Upper lobe of right lung (tissue), 1 donor: ENCODE measurements at regions not wholly inside any gene's neighbourhood (a gene's known extent, or its start where the extent isn't known, plus 50 kb on each side); places are given as distances from the start of the nearest gene placed in this dataset.

Experiments used
- ATAC-seq: fragments of 200-7000 bp; cut with Tn5 transposase; one replicate; pipeline ENCODE4 v1.9.1; 2020; ENCODE audit warnings: mild to moderate bottlenecking, moderate library complexity
- DNase-seq: peaks from one replicate; pipeline ENCODE4 v3.0.0-alpha.2; 2020
- H3K27ac ChIP-seq: fragments of 200-600 bp; one replicate; pipeline ENCODE4 v1.8.0; 2022
- H3K27me3 ChIP-seq: fragments of 200-600 bp; one replicate; pipeline ENCODE4 v1.8.0; 2022; ENCODE audit warnings: mild to moderate bottlenecking
- H3K36me3 ChIP-seq: fragments of 200-600 bp; one replicate; pipeline ENCODE4 v1.8.0; 2022
- H3K4me1 ChIP-seq: fragments of 200-600 bp; one replicate; pipeline ENCODE4 v1.8.0; 2022
- H3K4me3 ChIP-seq: fragments of 200-600 bp; one replicate; pipeline ENCODE4 v1.8.0; 2022; ENCODE audit warnings: mild to moderate bottlenecking
- H3K9me3 ChIP-seq: fragments of 200-600 bp; one replicate; pipeline ENCODE4 v1.8.0; 2022
- intact Hi-C: fragments of 100-400 bp; cut with DNase I; formaldehyde crosslinking; loops from one replicate; pipeline ENCODE4 v1.11.0; 2022
- TF ChIP-seq, protein P1 (sequence below): fragments of 200-600 bp; IDR thresholded peaks from one replicate; pipeline ENCODE4 v1.8.0; 2022; ENCODE audit warnings: antibody characterized with exemption
- donor health status: DM: no; HTN: yes; CAD: no; lungs with severe emphysema.

DNA sequence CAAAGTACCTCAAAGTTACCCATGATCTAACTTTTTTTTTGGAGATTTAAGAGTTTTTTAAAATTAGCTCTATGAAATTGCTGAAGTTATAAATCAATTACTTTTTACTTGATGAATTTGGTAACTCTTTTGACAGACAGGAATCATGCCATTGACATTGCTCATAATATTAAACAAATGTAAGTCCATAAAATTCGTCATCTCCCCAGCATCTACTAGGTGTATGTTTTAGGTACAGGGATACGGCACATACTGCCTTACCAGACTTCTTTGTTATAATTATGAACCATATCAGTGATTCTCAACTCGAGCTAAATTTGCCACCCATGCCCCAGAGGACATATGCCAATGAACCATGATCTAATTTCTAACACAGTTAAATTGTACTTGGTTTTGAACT is 247.5 kb upstream of the TGFBR2 start:
- Histone ChIP-seq H3K36me3 (no peaks in the 10 kb centered on the region), H3K4me3 (no peak overlapping the region), H3K27ac (no peak overlapping the region), H3K27me3 (no peaks in the 10 kb centered on the region), H3K9me3 (no peaks in the 10 kb centered on the region), H3K4me1 (peaks cover 16% of the 10 kb centered on the region)
- TF ChIP-seq, protein P1, sequence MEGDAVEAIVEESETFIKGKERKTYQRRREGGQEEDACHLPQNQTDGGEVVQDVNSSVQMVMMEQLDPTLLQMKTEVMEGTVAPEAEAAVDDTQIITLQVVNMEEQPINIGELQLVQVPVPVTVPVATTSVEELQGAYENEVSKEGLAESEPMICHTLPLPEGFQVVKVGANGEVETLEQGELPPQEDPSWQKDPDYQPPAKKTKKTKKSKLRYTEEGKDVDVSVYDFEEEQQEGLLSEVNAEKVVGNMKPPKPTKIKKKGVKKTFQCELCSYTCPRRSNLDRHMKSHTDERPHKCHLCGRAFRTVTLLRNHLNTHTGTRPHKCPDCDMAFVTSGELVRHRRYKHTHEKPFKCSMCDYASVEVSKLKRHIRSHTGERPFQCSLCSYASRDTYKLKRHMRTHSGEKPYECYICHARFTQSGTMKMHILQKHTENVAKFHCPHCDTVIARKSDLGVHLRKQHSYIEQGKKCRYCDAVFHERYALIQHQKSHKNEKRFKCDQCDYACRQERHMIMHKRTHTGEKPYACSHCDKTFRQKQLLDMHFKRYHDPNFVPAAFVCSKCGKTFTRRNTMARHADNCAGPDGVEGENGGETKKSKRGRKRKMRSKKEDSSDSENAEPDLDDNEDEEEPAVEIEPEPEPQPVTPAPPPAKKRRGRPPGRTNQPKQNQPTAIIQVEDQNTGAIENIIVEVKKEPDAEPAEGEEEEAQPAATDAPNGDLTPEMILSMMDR: no peak
- ATAC-seq: no peak
- no peak for DNase-seq
- intact Hi-C loops: no loop called here

DNA sequence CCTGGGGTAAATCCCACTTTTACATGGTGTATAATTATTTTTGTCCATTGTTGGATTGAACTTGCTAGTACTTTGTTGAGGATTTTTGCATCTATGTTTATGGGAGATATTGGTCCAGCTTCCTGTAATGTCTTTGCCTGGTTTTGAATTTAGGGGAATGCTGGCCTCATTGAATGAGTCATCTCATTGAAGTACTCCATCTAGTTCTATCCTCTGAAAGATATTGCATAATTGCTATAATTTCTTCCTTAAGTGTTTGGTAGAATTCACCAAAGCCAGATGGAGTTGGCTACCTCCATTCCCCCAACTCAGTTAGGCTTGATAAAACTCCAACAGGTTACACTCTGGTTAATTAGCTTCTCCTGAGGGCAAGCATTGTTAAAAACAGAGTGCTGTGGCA is 237.4 kb upstream of the TGFBR2 start:
- Histone ChIP-seq H3K27me3 (no peaks in the 10 kb centered on the region), H3K36me3 (no peaks in the 10 kb centered on the region), H3K9me3 (no peaks in the 10 kb centered on the region), H3K27ac (no peak overlapping the region), H3K4me1 (peaks cover 9% of the 10 kb centered on the region), H3K4me3 (no peak overlapping the region)
- DNase-seq: no peak
- peak; percentile 51 for ATAC-seq
- TF ChIP-seq, protein P1: no peak
- intact Hi-C loops: no loop called here

DNA sequence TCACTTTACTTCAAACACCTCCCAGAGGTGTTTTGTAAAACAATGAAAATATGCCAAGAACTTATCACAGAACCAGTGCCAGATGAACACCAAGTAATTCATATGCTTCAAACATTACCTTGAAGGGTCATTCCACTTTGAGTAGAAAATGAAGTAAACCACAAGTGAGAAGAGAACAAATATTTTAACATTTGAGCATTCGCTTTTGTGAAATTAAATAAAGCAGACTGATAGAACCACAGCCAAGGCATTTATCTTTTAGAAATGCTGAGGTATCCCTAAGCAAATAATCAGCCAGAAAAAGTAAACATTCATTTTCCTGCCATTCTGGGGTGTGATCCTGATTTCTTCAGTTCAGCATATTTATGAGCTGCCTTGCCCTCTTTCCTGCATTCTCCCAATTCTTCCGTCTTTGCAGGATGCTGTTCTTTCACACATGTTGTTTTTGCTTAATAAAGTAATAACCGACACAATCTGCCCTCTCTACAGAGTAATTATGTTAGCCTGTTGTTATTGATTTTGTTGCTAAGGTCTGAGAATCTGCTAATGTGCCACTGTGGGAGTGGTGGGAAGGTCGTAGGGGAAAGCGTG is 235.6 kb upstream of the TGFBR2 start:
- ATAC-seq (peak; percentile 79), DNase-seq (no peak)
- H3K27ac ChIP-seq: peak overlapping the region; percentile 28
- intact Hi-C loops: no loop called here
- H3K36me3 ChIP-seq: no peaks in the 10 kb centered on the region
- no peak overlapping the region for H3K4me3 ChIP-seq
- no peaks in the 10 kb centered on the region for H3K27me3 ChIP-seq
- TF ChIP-seq, protein P1: no peak
- peaks cover 9% of the 10 kb centered on the region for H3K4me1 ChIP-seq
- no peaks in the 10 kb centered on the region for H3K9me3 ChIP-seq

DNA sequence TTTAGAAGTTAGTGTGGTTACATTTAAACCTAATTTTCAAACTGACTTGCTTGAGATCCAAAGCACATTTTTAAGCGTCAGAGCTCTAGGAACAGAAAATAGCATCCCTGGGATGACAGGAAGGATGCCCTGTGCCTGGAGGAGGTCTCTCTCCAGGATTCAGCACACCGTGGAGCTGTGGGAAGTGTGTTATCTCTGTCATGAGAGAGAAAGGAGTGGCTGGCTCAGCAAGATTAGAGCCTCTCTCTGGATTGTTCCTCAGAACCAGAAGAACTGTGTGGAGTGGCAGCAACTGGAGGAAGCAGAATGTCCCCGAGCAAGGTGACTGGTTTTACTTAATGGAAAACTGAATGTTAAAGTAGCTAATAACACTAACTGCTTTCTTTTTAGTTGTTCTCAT is 233.6 kb upstream of the TGFBR2 start:
- no peak overlapping the region for H3K4me3 ChIP-seq
- ATAC-seq: no peak
- H3K4me1 ChIP-seq: peaks cover 9% of the 10 kb centered on the region
- TF ChIP-seq, protein P1: no peak
- intact Hi-C loops: no loop called here
- no peak for DNase-seq
- H3K9me3 ChIP-seq: no peaks in the 10 kb centered on the region
- no peak overlapping the region for H3K27ac ChIP-seq
- no peaks in the 10 kb centered on the region for H3K27me3 ChIP-seq
- H3K36me3 ChIP-seq: no peaks in the 10 kb centered on the region

DNA sequence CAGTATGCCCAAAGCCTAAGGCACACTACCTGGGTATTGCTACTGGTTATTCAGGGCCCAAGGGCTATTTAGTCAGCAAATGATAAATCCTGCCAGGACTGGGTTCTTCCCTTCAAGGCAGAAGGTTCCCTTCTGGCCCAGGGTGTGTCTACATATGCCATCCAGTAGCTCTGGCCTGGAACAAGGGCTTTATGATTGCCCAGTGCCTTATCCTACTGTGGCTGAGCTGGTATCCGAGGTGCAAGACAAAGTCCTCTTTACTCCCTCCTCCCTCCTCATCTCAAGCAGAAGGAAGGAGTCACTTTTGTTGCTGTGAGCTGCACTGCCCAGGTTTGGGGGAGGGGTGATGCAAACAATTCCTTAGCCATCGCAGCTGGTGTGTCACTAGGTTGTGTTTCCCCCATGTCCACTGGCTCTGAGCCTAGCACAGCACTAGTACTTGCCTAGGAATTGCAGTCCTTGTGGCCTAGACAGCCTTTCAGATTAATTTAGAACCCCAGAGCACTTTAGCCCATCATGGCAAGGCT is 221.8 kb upstream of the TGFBR2 start:
- DNase-seq (no peak), ATAC-seq (no peak)
- H3K9me3 ChIP-seq: no peaks in the 10 kb centered on the region
- H3K27ac ChIP-seq: no peak overlapping the region
- no peaks in the 10 kb centered on the region for H3K36me3 ChIP-seq
- intact Hi-C loops: no loop called here
- H3K4me1 ChIP-seq: no peaks in the 10 kb centered on the region
- H3K27me3 ChIP-seq: no peaks in the 10 kb centered on the region
- TF ChIP-seq, protein P1: no peak
- no peak overlapping the region for H3K4me3 ChIP-seq

DNA sequence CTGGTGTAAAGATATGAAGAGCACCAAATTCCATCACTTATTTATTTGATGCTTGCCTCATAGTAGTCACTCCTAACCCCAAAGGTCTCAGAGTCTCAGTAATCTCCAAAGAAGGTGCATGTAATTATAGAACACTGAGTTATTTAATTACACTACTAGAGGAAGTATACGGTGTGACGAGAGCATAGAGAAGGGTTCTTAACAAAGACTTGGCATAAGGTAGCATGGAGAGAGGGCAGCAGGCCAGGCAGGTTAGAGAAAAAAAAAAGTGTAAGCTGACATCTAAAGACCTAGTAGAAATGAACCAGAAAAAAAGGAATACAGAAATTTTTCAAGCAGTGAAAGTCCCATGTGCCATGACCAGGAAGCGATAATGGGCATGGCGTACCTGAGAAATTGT is 213.3 kb upstream of the TGFBR2 start:
- no peak overlapping the region for H3K4me3 ChIP-seq
- H3K27ac ChIP-seq: no peak overlapping the region
- no peaks in the 10 kb centered on the region for H3K27me3 ChIP-seq
- H3K36me3 ChIP-seq: no peaks in the 10 kb centered on the region
- intact Hi-C loops: no loop called here
- H3K4me1 ChIP-seq: no peaks in the 10 kb centered on the region
- no peak for DNase-seq
- TF ChIP-seq, protein P1: no peak
- ATAC-seq: peak; percentile 87
- no peaks in the 10 kb centered on the region for H3K9me3 ChIP-seq
